HUES48 (cell line): ENCODE measurements at regions not wholly inside any gene's neighbourhood (a gene's known extent, or its start where the extent isn't known, plus 50 kb on each side); places are given as distances from the start of the nearest gene placed in this dataset.
"Not testable (repeated sequence)": the region's sequence is repeated elsewhere in the genome, so short reads cannot be mapped to it uniquely, and the experiment has no call there.

Experiments used
- H3K27ac ChIP-seq: one replicate; pipeline ENCODE4 v1.7.0; 2013; ENCODE audit warnings: low read depth, low read length, inconsistent platforms
- H3K27me3 ChIP-seq: 2 replicates; pipeline ENCODE4 v1.6.1; 2013; ENCODE audit warnings: mild to moderate bottlenecking, low read length; ENCODE audit not compliant: control insufficient read depth, insufficient read depth
- H3K36me3 ChIP-seq: 2 replicates; pipeline ENCODE4 v1.6.1; 2013; ENCODE audit warnings: low read length; ENCODE audit not compliant: control insufficient read depth, insufficient read depth
- H3K4me1 ChIP-seq: 2 replicates; pipeline ENCODE4 v1.6.1; 2013; ENCODE audit warnings: mild to moderate bottlenecking, low read length; ENCODE audit not compliant: control insufficient read depth, insufficient read depth
- H3K4me3 ChIP-seq: 2 replicates; pipeline ENCODE4 v1.5.1; 2013; ENCODE audit warnings: mild to moderate bottlenecking, low read depth, low read length
- H3K9ac ChIP-seq: 2 replicates; pipeline ENCODE4 v1.6.1; 2013; ENCODE audit warnings: mild to moderate bottlenecking, low read depth, low read length, moderate library complexity
- H3K9me3 ChIP-seq: 2 replicates; pipeline ENCODE4 v1.6.1; 2013; ENCODE audit warnings: low read length; ENCODE audit not compliant: control insufficient read depth, insufficient read depth

- no peak overlapping the region for H3K9ac ChIP-seq
- no peaks in the 10 kb centered on the region for H3K9me3 ChIP-seq
- no peaks in the 10 kb centered on the region for H3K36me3 ChIP-seq
- peaks cover 8% of the 10 kb centered on the region for H3K4me1 ChIP-seq
- no peak overlapping the region for H3K4me3 ChIP-seq
- no peak overlapping the region for H3K27ac ChIP-seq
- no peaks in the 10 kb centered on the region for H3K27me3 ChIP-seq
Measured at GRCh38 chr6:85129881-85130280, 320.0 kb upstream of the NT5E start.

GRCh38 chr6:85128781-85129180, 321.1 kb upstream of the NT5E start:
- no peaks in the 10 kb centered on the region for H3K9me3 ChIP-seq

GRCh38 chr6:85128256-85128655, 321.6 kb upstream of the NT5E start:
- H3K4me1 ChIP-seq, H3K27me3 ChIP-seq, H3K9ac ChIP-seq, H3K27ac ChIP-seq, H3K9me3 ChIP-seq, H3K4me3 ChIP-seq, H3K36me3 ChIP-seq: not testable (repeated sequence)

More at GRCh38 chr6:85128781-85129180, 321.1 kb upstream of the NT5E start:
- no peak overlapping the region for H3K27ac ChIP-seq
- peaks cover 8% of the 10 kb centered on the region for H3K4me1 ChIP-seq
- H3K36me3 ChIP-seq: no peaks in the 10 kb centered on the region
- no peaks in the 10 kb centered on the region for H3K27me3 ChIP-seq
- no peak overlapping the region for H3K4me3 ChIP-seq
- H3K9ac ChIP-seq: no peak overlapping the region

- Histone ChIP-seq H3K36me3 (no peaks in the 10 kb centered on the region), H3K9me3 (no peaks in the 10 kb centered on the region), H3K9ac (no peak overlapping the region), H3K4me1 (peaks cover 8% of the 10 kb centered on the region), H3K4me3 (no peak overlapping the region), H3K27me3 (no peaks in the 10 kb centered on the region), H3K27ac (no peak overlapping the region)
Measured at GRCh38 chr6:85127696-85128243, 322.1 kb upstream of the NT5E start.

GRCh38 chr6:85127168-85127498, 322.8 kb upstream of the NT5E start:
- Histone ChIP-seq H3K9ac (no peak overlapping the region), H3K9me3 (no peaks in the 10 kb centered on the region), H3K27ac (no peak overlapping the region), H3K27me3 (no peaks in the 10 kb centered on the region), H3K36me3 (no peaks in the 10 kb centered on the region), H3K4me3 (no peak overlapping the region), H3K4me1 (peaks cover 8% of the 10 kb centered on the region)

GRCh38 chr6:85126485-85127167, 323.3 kb upstream of the NT5E start:
- Histone ChIP-seq H3K27ac (no peak overlapping the region), H3K9me3 (no peaks in the 10 kb centered on the region), H3K36me3 (no peaks in the 10 kb centered on the region), H3K4me3 (peak overlapping the region; percentile 42), H3K27me3 (no peaks in the 10 kb centered on the region), H3K9ac (peak overlapping the region; percentile 40; the same call in 1 of the 2 replicates), H3K4me1 (peaks cover 8% of the 10 kb centered on the region)

- H3K27ac ChIP-seq: no peak overlapping the region
- no peaks in the 10 kb centered on the region for H3K27me3 ChIP-seq
- H3K9ac ChIP-seq: no peak overlapping the region
- peaks cover 8% of the 10 kb centered on the region for H3K4me1 ChIP-seq
- H3K4me3 ChIP-seq: no peak overlapping the region
- no peaks in the 10 kb centered on the region for H3K36me3 ChIP-seq
- no peaks in the 10 kb centered on the region for H3K9me3 ChIP-seq
Measured at GRCh38 chr6:85125526-85125925, 324.4 kb upstream of the NT5E start.

GRCh38 chr6:85124472-85125354, 325.2 kb upstream of the NT5E start:
- Histone ChIP-seq H3K9ac (no peak overlapping the region), H3K4me1 (peaks cover 8% of the 10 kb centered on the region), H3K9me3 (no peaks in the 10 kb centered on the region), H3K4me3 (no peak overlapping the region), H3K27ac (no peak overlapping the region), H3K27me3 (no peaks in the 10 kb centered on the region), H3K36me3 (no peaks in the 10 kb centered on the region)

- Histone ChIP-seq H3K27ac (no peak overlapping the region), H3K9ac (no peak overlapping the region), H3K4me1 (peaks cover under 1% of the 10 kb centered on the region; the same call in 1 of the 2 replicates), H3K36me3 (no peaks in the 10 kb centered on the region), H3K9me3 (no peaks in the 10 kb centered on the region), H3K27me3 (no peaks in the 10 kb centered on the region), H3K4me3 (no peak overlapping the region)
Measured at GRCh38 chr6:85121158-85121557, 328.7 kb upstream of the NT5E start.

GRCh38 chr6:85118652-85119235, 331.1 kb upstream of the NT5E start:
- no peaks in the 10 kb centered on the region for H3K9me3 ChIP-seq
- no peaks in the 10 kb centered on the region for H3K36me3 ChIP-seq
- H3K27ac ChIP-seq: no peak overlapping the region
- H3K27me3 ChIP-seq: no peaks in the 10 kb centered on the region
- no peak overlapping the region for H3K4me3 ChIP-seq
- H3K9ac ChIP-seq: no peak overlapping the region
- no peaks in the 10 kb centered on the region for H3K4me1 ChIP-seq

GRCh38 chr6:85118233-85118632, 331.6 kb upstream of the NT5E start:
- H3K9me3 ChIP-seq: no peaks in the 10 kb centered on the region
- H3K36me3 ChIP-seq: no peaks in the 10 kb centered on the region
- no peaks in the 10 kb centered on the region for H3K27me3 ChIP-seq
- H3K4me3 ChIP-seq: no peak overlapping the region
- H3K27ac ChIP-seq: no peak overlapping the region
- no peak overlapping the region for H3K9ac ChIP-seq
- H3K4me1 ChIP-seq: no peaks in the 10 kb centered on the region
